BLaER1 (cell line): ENCODE measurements at regions not wholly inside any gene's neighbourhood (a gene's known extent, or its start where the extent isn't known, plus 50 kb on each side); places are given as distances from the start of the nearest gene placed in this dataset.

ENCODE experiments used
- H3K27ac ChIP-seq: shearing (Covaris generic); formaldehyde crosslinking; 2 replicates; pipeline ENCODE4 v1.8.1; 2022
- H3K27me3 ChIP-seq: shearing (Covaris generic); formaldehyde crosslinking; 2 replicates; pipeline ENCODE4 v1.8.1; 2022
- H3K36me3 ChIP-seq: shearing (Covaris generic); formaldehyde crosslinking; 2 replicates; pipeline ENCODE4 v1.8.1; 2022
- H3K4me1 ChIP-seq: shearing (Covaris generic); formaldehyde crosslinking; 2 replicates; pipeline ENCODE4 v1.8.1; 2022
- H3K4me2 ChIP-seq: shearing (Covaris generic); formaldehyde crosslinking; 2 replicates; pipeline ENCODE4 v1.8.1; 2022
- H3K4me3 ChIP-seq: shearing (Covaris generic); formaldehyde crosslinking; 2 replicates; pipeline ENCODE4 v1.8.1; 2022
- H3K9ac ChIP-seq: shearing (Covaris generic); formaldehyde crosslinking; 2 replicates; pipeline ENCODE4 v1.8.1; 2022
- H3K9me3 ChIP-seq: shearing (Covaris generic); formaldehyde crosslinking; 2 replicates; pipeline ENCODE4 v1.8.1; 2022
- H4K20me1 ChIP-seq: shearing (Covaris generic); formaldehyde crosslinking; 2 replicates; pipeline ENCODE4 v1.8.1; 2022
- Cebpa-rat ChIP-seq: shearing (Covaris generic); IDR thresholded peaks from 2 replicates; pipeline ENCODE4 v1.8.1; 2022

- H3K4me3 ChIP-seq, result no peak overlapping the region
- H3K4me2 ChIP-seq, result no peak overlapping the region
- no peak for TF ChIP-seq Cebpa-rat
- peaks cover 33% of the 10 kb centered on the region for H3K9me3 ChIP-seq
- H3K27ac ChIP-seq, result no peak overlapping the region
- H3K36me3 ChIP-seq, result no peaks in the 10 kb centered on the region
- no peaks in the 10 kb centered on the region for H3K4me1 ChIP-seq
- no peaks in the 10 kb centered on the region for H3K27me3 ChIP-seq
- H4K20me1 ChIP-seq, result no peaks in the 10 kb centered on the region
- no peak overlapping the region for H3K9ac ChIP-seq
Measured at GRCh38 chr2:234643407-234643806, 146.5 kb upstream of the ARL4C start.

GRCh38 chr2:234641086-234641485, 144.2 kb upstream of the ARL4C start:
- no peak overlapping the region for H3K4me3 ChIP-seq
- no peak overlapping the region for H3K9ac ChIP-seq
- H3K4me1 ChIP-seq, result no peaks in the 10 kb centered on the region
- no peak overlapping the region for H3K4me2 ChIP-seq
- H4K20me1 ChIP-seq, result no peaks in the 10 kb centered on the region
- no peak for TF ChIP-seq Cebpa-rat
- no peaks in the 10 kb centered on the region for H3K27me3 ChIP-seq
- H3K27ac ChIP-seq, result no peak overlapping the region
- no peaks in the 10 kb centered on the region for H3K36me3 ChIP-seq
- H3K9me3 ChIP-seq, result peaks cover 50% of the 10 kb centered on the region

GRCh38 chr2:234640657-234641056, 143.8 kb upstream of the ARL4C start:
- no peak for TF ChIP-seq Cebpa-rat
- no peaks in the 10 kb centered on the region for H3K27me3 ChIP-seq
- no peaks in the 10 kb centered on the region for H3K36me3 ChIP-seq
- H3K4me1 ChIP-seq, result no peaks in the 10 kb centered on the region
- no peaks in the 10 kb centered on the region for H4K20me1 ChIP-seq
- H3K9ac ChIP-seq, result no peak overlapping the region
- H3K27ac ChIP-seq, result no peak overlapping the region
- H3K4me3 ChIP-seq, result no peak overlapping the region
- peaks cover 51% of the 10 kb centered on the region for H3K9me3 ChIP-seq
- H3K4me2 ChIP-seq, result no peak overlapping the region

- H3K4me1 ChIP-seq, result no peaks in the 10 kb centered on the region
- H4K20me1 ChIP-seq, result no peaks in the 10 kb centered on the region
- no peak overlapping the region for H3K4me2 ChIP-seq
- no peaks in the 10 kb centered on the region for H3K27me3 ChIP-seq
- no peaks in the 10 kb centered on the region for H3K36me3 ChIP-seq
- H3K9me3 ChIP-seq, result peaks cover 49% of the 10 kb centered on the region
- H3K9ac ChIP-seq, result no peak overlapping the region
- no peak overlapping the region for H3K27ac ChIP-seq
- no peak overlapping the region for H3K4me3 ChIP-seq
- no peak for TF ChIP-seq Cebpa-rat
Measured at GRCh38 chr2:234638966-234639365, 142.1 kb upstream of the ARL4C start.

- peaks cover 21% of the 10 kb centered on the region for H3K9me3 ChIP-seq
- H4K20me1 ChIP-seq, result no peaks in the 10 kb centered on the region
- H3K36me3 ChIP-seq, result no peaks in the 10 kb centered on the region
- no peak overlapping the region for H3K9ac ChIP-seq
- no peaks in the 10 kb centered on the region for H3K4me1 ChIP-seq
- TF ChIP-seq Cebpa-rat, result no peak
- H3K4me2 ChIP-seq, result no peak overlapping the region
- no peaks in the 10 kb centered on the region for H3K27me3 ChIP-seq
- H3K27ac ChIP-seq, result no peak overlapping the region
- no peak overlapping the region for H3K4me3 ChIP-seq
Measured at GRCh38 chr2:234635284-234635683, 138.4 kb upstream of the ARL4C start.

- H3K4me1 ChIP-seq, result no peaks in the 10 kb centered on the region
- H3K4me2 ChIP-seq, result no peak overlapping the region
- H3K27ac ChIP-seq, result no peak overlapping the region
- no peak overlapping the region for H3K4me3 ChIP-seq
- no peaks in the 10 kb centered on the region for H3K36me3 ChIP-seq
- no peak overlapping the region for H3K9ac ChIP-seq
- TF ChIP-seq Cebpa-rat, result no peak
- peaks cover 18% of the 10 kb centered on the region for H3K9me3 ChIP-seq
- H3K27me3 ChIP-seq, result no peaks in the 10 kb centered on the region
- no peaks in the 10 kb centered on the region for H4K20me1 ChIP-seq
Measured at GRCh38 chr2:234633581-234634230, 136.8 kb upstream of the ARL4C start.

GRCh38 chr2:234632527-234633391, 135.9 kb upstream of the ARL4C start:
- Histone ChIP-seq H3K36me3 (no peaks in the 10 kb centered on the region), H3K27ac (no peak overlapping the region), H3K4me1 (no peaks in the 10 kb centered on the region), H3K9ac (no peak overlapping the region), H3K9me3 (peaks cover 18% of the 10 kb centered on the region), H3K4me2 (no peak overlapping the region), H3K27me3 (no peaks in the 10 kb centered on the region), H3K4me3 (no peak overlapping the region), H4K20me1 (no peaks in the 10 kb centered on the region)
- no peak for TF ChIP-seq Cebpa-rat

- Histone ChIP-seq H3K9me3 (peaks cover 10% of the 10 kb centered on the region), H4K20me1 (no peaks in the 10 kb centered on the region), H3K36me3 (no peaks in the 10 kb centered on the region), H3K27ac (no peak overlapping the region), H3K27me3 (no peaks in the 10 kb centered on the region), H3K4me3 (no peak overlapping the region), H3K4me1 (no peaks in the 10 kb centered on the region), H3K4me2 (no peak overlapping the region), H3K9ac (no peak overlapping the region)
- no peak for TF ChIP-seq Cebpa-rat
Measured at GRCh38 chr2:234631646-234632514, 135.0 kb upstream of the ARL4C start.

- Histone ChIP-seq H3K9ac (no peak overlapping the region), H3K4me1 (no peaks in the 10 kb centered on the region), H3K27me3 (no peaks in the 10 kb centered on the region), H3K9me3 (no peaks in the 10 kb centered on the region), H3K27ac (no peak overlapping the region), H3K4me3 (no peak overlapping the region), H3K36me3 (no peaks in the 10 kb centered on the region), H3K4me2 (no peak overlapping the region), H4K20me1 (no peaks in the 10 kb centered on the region)
- no peak for TF ChIP-seq Cebpa-rat
Measured at GRCh38 chr2:234630801-234631261, 133.9 kb upstream of the ARL4C start.

GRCh38 chr2:234629596-234629995, 132.7 kb upstream of the ARL4C start:
- Histone ChIP-seq H3K27me3 (no peaks in the 10 kb centered on the region), H3K4me2 (no peak overlapping the region), H3K27ac (no peak overlapping the region), H3K9me3 (no peaks in the 10 kb centered on the region), H3K9ac (no peak overlapping the region), H4K20me1 (no peaks in the 10 kb centered on the region), H3K4me3 (no peak overlapping the region), H3K36me3 (no peaks in the 10 kb centered on the region), H3K4me1 (no peaks in the 10 kb centered on the region)
- no peak for TF ChIP-seq Cebpa-rat
